ENCODE measurements at regions not wholly inside any gene's neighbourhood (a gene's known extent, or its start where the extent isn't known, plus 50 kb on each side); places are given as distances from the start of the nearest gene placed in this dataset.
A peak's percentile ranks its signal among the peaks of the same experiment; 100 is the strongest.

DNA sequence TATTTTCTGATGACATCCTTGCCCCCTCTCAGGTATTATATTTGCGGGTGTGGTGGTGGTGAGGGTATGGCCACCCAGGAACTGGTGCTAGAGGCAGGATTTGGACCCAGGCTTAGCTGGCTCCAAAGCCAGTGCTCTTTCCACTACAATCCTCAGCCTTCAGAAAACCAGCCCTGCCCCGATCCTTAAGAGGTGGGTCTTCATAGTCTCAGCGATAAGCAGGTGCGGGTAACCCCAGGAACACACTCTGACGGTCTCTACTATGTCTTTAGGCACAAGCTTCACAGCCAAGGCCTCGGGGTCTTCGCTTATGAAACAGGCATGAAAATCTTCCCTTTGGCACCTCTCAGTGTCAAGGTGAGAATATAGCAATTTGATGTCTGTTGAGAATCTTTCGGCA, 169.3 kb downstream of the FGF18 start:
- no peak for FAIRE-seq
- no peaks in the 10 kb centered on the region for H3K36me3 ChIP-seq (ENCODE audit: control insufficient read depth in 3 of 3, insufficient read depth in 2 of 3, low read depth in 1 of 3, low read length in 3 of 3)
- WGBS, 3 donors: 82 to 89% (median 86%) methylated on average over 8 of the region's 8 CpGs

DNA sequence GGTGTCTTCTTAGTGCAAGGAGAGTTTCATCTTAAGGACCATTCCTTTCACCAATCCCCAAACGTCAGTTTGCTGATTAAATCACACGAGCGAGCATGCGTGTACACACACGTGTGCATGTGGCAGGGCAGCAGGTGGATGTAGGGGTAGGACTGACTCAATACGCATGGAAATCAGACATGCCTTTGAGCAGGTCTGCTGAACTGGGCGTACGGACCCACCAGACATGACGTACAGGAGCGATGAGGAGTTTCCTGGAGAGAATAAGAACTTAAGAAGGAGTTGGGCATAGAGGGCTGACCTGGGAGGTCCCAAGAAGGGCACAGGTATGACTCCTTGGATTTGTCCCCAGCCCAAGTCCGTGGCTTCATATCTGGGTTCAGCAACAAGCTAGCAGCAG, 170.0 kb downstream of the FGF18 start:
- 84 to 87% (median 86%) methylated on average over 11 of the region's 11 CpGs for WGBS, 3 donors
- Histone ChIP-seq H3K27me3 (ENCODE audit: control insufficient read depth in 3 of 3, insufficient read depth in 3 of 3, low read length in 3 of 3) (peaks cover 0 to 6% (median 2%) of the 10 kb centered on the region in 3 donors), H3K4me1 (ENCODE audit: control insufficient read depth in 3 of 3, insufficient read depth in 2 of 3, low read depth in 1 of 3, low read length in 2 of 3) (no peaks in the 10 kb centered on the region), H3K9me3 (ENCODE audit: control insufficient read depth in 2 of 2, insufficient read depth in 1 of 2, low read depth in 1 of 2, low read length in 1 of 2) (no peaks in the 10 kb centered on the region), H3K4me3 (ENCODE audit: low read depth in 1 of 3, low read length in 3 of 3) (no peak overlapping the region), H3K36me3 (ENCODE audit: control insufficient read depth in 3 of 3, insufficient read depth in 2 of 3, low read depth in 1 of 3, low read length in 3 of 3) (no peaks in the 10 kb centered on the region), H3K27ac (ENCODE audit: low read depth in 1 of 3, low read length in 2 of 3) (no peak overlapping the region)
- DNase-seq (no peak), FAIRE-seq (no peak)

More for the DNA sequence above, 169.3 kb downstream of the FGF18 start:
- Histone ChIP-seq H3K4me3 (ENCODE audit: low read depth in 1 of 3, low read length in 3 of 3) (no peak overlapping the region), H3K27me3 (ENCODE audit: control insufficient read depth in 3 of 3, insufficient read depth in 3 of 3, low read length in 3 of 3) (peaks cover 0 to 6% (median 2%) of the 10 kb centered on the region in 3 donors), H3K4me1 (ENCODE audit: control insufficient read depth in 3 of 3, insufficient read depth in 2 of 3, low read depth in 1 of 3, low read length in 2 of 3) (no peaks in the 10 kb centered on the region), H3K27ac (ENCODE audit: low read depth in 1 of 3, low read length in 2 of 3) (no peak overlapping the region), H3K9me3 (ENCODE audit: control insufficient read depth in 2 of 2, insufficient read depth in 1 of 2, low read depth in 1 of 2, low read length in 1 of 2) (no peaks in the 10 kb centered on the region)
- DNase-seq: no peak

- FAIRE-seq (no peak), DNase-seq (no peak)
- no peaks in the 10 kb centered on the region for H3K9me3 ChIP-seq (ENCODE audit: control insufficient read depth in 2 of 2, insufficient read depth in 1 of 2, low read depth in 1 of 2, low read length in 1 of 2)
- 83 to 87% (median 85%) methylated on average over 5 of the region's 5 CpGs for WGBS, 3 donors
- peaks cover 0 to 3% (median 2%) of the 10 kb centered on the region in 3 donors for H3K27me3 ChIP-seq (ENCODE audit: control insufficient read depth in 3 of 3, insufficient read depth in 3 of 3, low read length in 3 of 3)
- H3K36me3 ChIP-seq (ENCODE audit: control insufficient read depth in 3 of 3, insufficient read depth in 2 of 3, low read depth in 1 of 3, low read length in 3 of 3): no peaks in the 10 kb centered on the region
- no peak overlapping the region for H3K4me3 ChIP-seq (ENCODE audit: low read depth in 1 of 3, low read length in 3 of 3)
- H3K4me1 ChIP-seq (ENCODE audit: control insufficient read depth in 3 of 3, insufficient read depth in 2 of 3, low read depth in 1 of 3, low read length in 2 of 3): no peaks in the 10 kb centered on the region
- no peak overlapping the region for H3K27ac ChIP-seq (ENCODE audit: low read depth in 1 of 3, low read length in 2 of 3)
Measured at GRCh38 chr5:171592076-171592475, 172.6 kb downstream of the FGF18 start.

DNA sequence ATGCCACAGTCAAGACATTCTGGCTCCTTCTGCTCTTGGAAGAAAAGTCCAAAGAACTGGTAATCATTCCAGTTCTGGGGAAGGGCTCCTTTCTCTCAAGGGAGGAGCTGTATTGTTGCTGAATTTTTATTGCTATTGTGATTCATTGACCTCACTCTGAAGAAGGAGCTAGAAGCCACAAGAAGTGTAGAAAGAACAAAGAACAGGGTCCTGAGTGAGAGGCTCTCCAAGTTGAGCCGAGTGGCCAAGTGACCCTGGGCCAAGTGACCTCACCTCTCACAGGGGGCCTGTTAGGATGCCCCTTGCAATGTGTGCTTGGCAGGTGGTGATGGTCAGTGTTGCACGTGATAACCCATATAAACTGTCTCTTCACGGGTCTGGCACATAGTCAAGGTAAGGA, 173.3 kb downstream of the FGF18 start:
- Histone ChIP-seq H3K4me1 (ENCODE audit: control insufficient read depth in 3 of 3, insufficient read depth in 2 of 3, low read depth in 1 of 3, low read length in 2 of 3) (no peaks in the 10 kb centered on the region), H3K4me3 (ENCODE audit: low read depth in 1 of 3, low read length in 3 of 3) (no peak overlapping the region), H3K27me3 (ENCODE audit: control insufficient read depth in 3 of 3, insufficient read depth in 3 of 3, low read length in 3 of 3) (peaks cover 0 to 3% (median 2%) of the 10 kb centered on the region in 3 donors), H3K36me3 (ENCODE audit: control insufficient read depth in 3 of 3, insufficient read depth in 2 of 3, low read depth in 1 of 3, low read length in 3 of 3) (no peaks in the 10 kb centered on the region), H3K9me3 (ENCODE audit: control insufficient read depth in 2 of 2, insufficient read depth in 1 of 2, low read depth in 1 of 2, low read length in 1 of 2) (no peaks in the 10 kb centered on the region), H3K27ac (ENCODE audit: low read depth in 1 of 3, low read length in 2 of 3) (no peak overlapping the region)
- no peak for DNase-seq
- WGBS, 3 donors: 48 to 79% (median 57%) methylated on average over 3 of the region's 3 CpGs
- no peak for FAIRE-seq

- H3K4me3 ChIP-seq (ENCODE audit: low read depth in 1 of 3, low read length in 3 of 3): no peak overlapping the region
- no peaks in the 10 kb centered on the region for H3K36me3 ChIP-seq (ENCODE audit: control insufficient read depth in 3 of 3, insufficient read depth in 2 of 3, low read depth in 1 of 3, low read length in 3 of 3)
- no peak for FAIRE-seq
- 89 to 91% (median 90%) methylated on average over 7 of the region's 7 CpGs for WGBS, 3 donors
- H3K27me3 ChIP-seq (ENCODE audit: control insufficient read depth in 3 of 3, insufficient read depth in 3 of 3, low read length in 3 of 3): peaks cover 0 to 3% (median 0%) of the 10 kb centered on the region in 3 donors
- H3K4me1 ChIP-seq (ENCODE audit: control insufficient read depth in 3 of 3, insufficient read depth in 2 of 3, low read depth in 1 of 3, low read length in 2 of 3): no peaks in the 10 kb centered on the region
- no peak overlapping the region for H3K27ac ChIP-seq (ENCODE audit: low read depth in 1 of 3, low read length in 2 of 3)
- no peak for DNase-seq
- H3K9me3 ChIP-seq (ENCODE audit: control insufficient read depth in 2 of 2, insufficient read depth in 1 of 2, low read depth in 1 of 2, low read length in 1 of 2): no peaks in the 10 kb centered on the region
Measured at GRCh38 chr5:171593401-171593800, 174.0 kb downstream of the FGF18 start.

DNA sequence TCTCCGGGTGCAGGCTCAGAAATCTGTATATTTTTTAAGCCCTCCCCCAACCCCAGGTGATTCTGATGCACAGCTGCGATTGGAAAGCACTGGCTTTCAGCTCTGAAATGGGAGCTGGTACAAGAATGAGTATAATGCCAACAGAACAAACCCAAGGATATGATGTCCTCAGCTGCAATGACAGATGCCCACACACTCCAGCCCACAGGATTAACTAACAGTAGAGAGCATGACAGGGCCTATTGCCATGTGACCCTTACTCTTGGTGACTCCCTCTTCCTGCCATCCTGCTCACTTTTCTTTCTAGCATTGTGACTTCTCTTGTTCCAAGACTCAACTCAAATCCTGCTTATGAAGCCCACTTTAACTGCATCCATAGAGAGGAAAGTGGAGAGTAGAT, 174.5 kb downstream of the FGF18 start:
- Histone ChIP-seq H3K36me3 (ENCODE audit: control insufficient read depth in 3 of 3, insufficient read depth in 2 of 3, low read depth in 1 of 3, low read length in 3 of 3) (no peaks in the 10 kb centered on the region), H3K27ac (ENCODE audit: low read depth in 1 of 3, low read length in 2 of 3) (no peak overlapping the region), H3K27me3 (ENCODE audit: control insufficient read depth in 3 of 3, insufficient read depth in 3 of 3, low read length in 3 of 3) (peaks cover 0 to 3% (median 0%) of the 10 kb centered on the region in 3 donors), H3K4me3 (ENCODE audit: low read depth in 1 of 3, low read length in 3 of 3) (no peak overlapping the region), H3K4me1 (ENCODE audit: control insufficient read depth in 3 of 3, insufficient read depth in 2 of 3, low read depth in 1 of 3, low read length in 2 of 3) (no peaks in the 10 kb centered on the region), H3K9me3 (ENCODE audit: control insufficient read depth in 2 of 2, insufficient read depth in 1 of 2, low read depth in 1 of 2, low read length in 1 of 2) (no peaks in the 10 kb centered on the region)
- WGBS, 3 donors: 74 to 87% (median 84%) methylated on average over 2 of the region's 2 CpGs
- DNase-seq: no peak
- FAIRE-seq: no peak

DNA sequence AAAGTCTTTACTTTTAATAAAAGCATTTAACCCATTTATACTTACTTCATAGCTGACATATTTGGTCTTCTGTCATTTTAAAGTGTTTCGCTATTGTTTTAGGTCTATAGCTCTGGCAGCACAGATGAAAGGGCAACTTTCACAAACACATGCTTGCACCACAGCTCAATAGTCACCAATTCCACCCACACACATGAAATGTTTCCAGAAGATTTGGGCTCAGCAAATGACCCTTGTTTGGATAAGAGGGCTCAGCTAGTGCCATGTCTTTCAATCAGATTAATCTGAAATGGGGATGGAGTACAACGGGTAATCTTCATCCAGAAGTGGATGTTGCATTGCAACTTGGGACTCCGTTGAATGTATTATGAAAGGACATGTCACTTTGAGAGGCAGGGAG, 176.0 kb downstream of the FGF18 start:
- Histone ChIP-seq H3K36me3 (ENCODE audit: control insufficient read depth in 3 of 3, insufficient read depth in 2 of 3, low read depth in 1 of 3, low read length in 3 of 3) (no peaks in the 10 kb centered on the region), H3K27ac (ENCODE audit: low read depth in 1 of 3, low read length in 2 of 3) (no peak overlapping the region), H3K4me1 (ENCODE audit: control insufficient read depth in 3 of 3, insufficient read depth in 2 of 3, low read depth in 1 of 3, low read length in 2 of 3) (no peaks in the 10 kb centered on the region), H3K9me3 (ENCODE audit: control insufficient read depth in 2 of 2, insufficient read depth in 1 of 2, low read depth in 1 of 2, low read length in 1 of 2) (no peaks in the 10 kb centered on the region), H3K4me3 (ENCODE audit: low read depth in 1 of 3, low read length in 3 of 3) (no peak overlapping the region), H3K27me3 (ENCODE audit: control insufficient read depth in 3 of 3, insufficient read depth in 3 of 3, low read length in 3 of 3) (no peaks in the 10 kb centered on the region)
- FAIRE-seq: no peak
- 69 to 79% (median 78%) methylated on average over 3 of the region's 3 CpGs for WGBS, 3 donors
- DNase-seq: no peak

GRCh38 chr5:171595801-171596231, 176.4 kb downstream of the FGF18 start:
- H3K4me1 ChIP-seq (ENCODE audit: control insufficient read depth in 3 of 3, insufficient read depth in 2 of 3, low read depth in 1 of 3, low read length in 2 of 3): no peaks in the 10 kb centered on the region
- H3K4me3 ChIP-seq (ENCODE audit: low read depth in 1 of 3, low read length in 3 of 3): no peak overlapping the region
- no peaks in the 10 kb centered on the region for H3K36me3 ChIP-seq (ENCODE audit: control insufficient read depth in 3 of 3, insufficient read depth in 2 of 3, low read depth in 1 of 3, low read length in 3 of 3)
- no peak overlapping the region for H3K27ac ChIP-seq (ENCODE audit: low read depth in 1 of 3, low read length in 2 of 3)
- FAIRE-seq (no peak), DNase-seq (peak in 1 of 2 donors; percentile 19)
- 30 to 57% (median 37%) methylated on average over 3 of the region's 3 CpGs for WGBS, 3 donors
- no peaks in the 10 kb centered on the region for H3K9me3 ChIP-seq (ENCODE audit: control insufficient read depth in 2 of 2, insufficient read depth in 1 of 2, low read depth in 1 of 2, low read length in 1 of 2)
- no peaks in the 10 kb centered on the region for H3K27me3 ChIP-seq (ENCODE audit: control insufficient read depth in 3 of 3, insufficient read depth in 3 of 3, low read length in 3 of 3)

DNA sequence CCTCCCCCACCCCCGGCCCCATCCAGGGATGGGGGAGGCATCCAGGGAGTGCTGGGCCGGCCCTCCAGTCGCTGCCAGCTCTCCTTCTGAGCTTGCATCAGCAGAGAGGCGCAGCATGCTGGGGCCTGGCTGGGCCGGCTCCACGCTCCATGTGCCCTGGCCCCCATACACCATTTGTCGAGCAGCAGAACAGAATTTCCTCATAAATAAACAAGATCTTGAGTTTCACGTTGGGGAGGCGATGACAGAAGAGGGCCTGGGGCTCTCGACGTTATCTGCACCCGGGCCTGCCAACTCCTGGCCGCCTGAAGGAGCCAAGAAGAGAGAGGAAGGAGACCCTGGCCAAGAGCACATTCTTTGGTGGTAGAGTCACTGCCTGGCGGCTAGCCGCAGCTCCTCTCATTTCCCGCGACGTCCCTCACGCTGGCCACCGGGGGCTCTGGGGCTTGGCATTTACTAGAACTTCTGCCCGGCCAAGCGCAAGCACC, 177.0 kb downstream of the FGF18 start:
- 63 to 80% (median 77%) methylated on average over 21 to 22 of the region's 22 CpGs for WGBS, 3 donors
- no peak for DNase-seq
- no peak overlapping the region for H3K4me3 ChIP-seq (ENCODE audit: low read depth in 1 of 3, low read length in 3 of 3)

More for the DNA sequence above, 177.0 kb downstream of the FGF18 start:
- H3K27ac ChIP-seq (ENCODE audit: low read depth in 1 of 3, low read length in 2 of 3): no peak overlapping the region
- H3K4me1 ChIP-seq (ENCODE audit: control insufficient read depth in 3 of 3, insufficient read depth in 2 of 3, low read depth in 1 of 3, low read length in 2 of 3): no peaks in the 10 kb centered on the region
- H3K36me3 ChIP-seq (ENCODE audit: control insufficient read depth in 3 of 3, insufficient read depth in 2 of 3, low read depth in 1 of 3, low read length in 3 of 3): no peaks in the 10 kb centered on the region
- FAIRE-seq: no peak
- no peaks in the 10 kb centered on the region for H3K9me3 ChIP-seq (ENCODE audit: control insufficient read depth in 2 of 2, insufficient read depth in 1 of 2, low read depth in 1 of 2, low read length in 1 of 2)
- H3K27me3 ChIP-seq (ENCODE audit: control insufficient read depth in 3 of 3, insufficient read depth in 3 of 3, low read length in 3 of 3): no peaks in the 10 kb centered on the region

Data from small intestine (tissue), 7 donors.